Kidney capillary endothelial cell (primary cell): ENCODE measurements at regions not wholly inside any gene's neighbourhood (a gene's known extent, or its start where the extent isn't known, plus 50 kb on each side); places are given as distances from the start of the nearest gene placed in this dataset.

Experiments used
- DNase-seq: peaks from one replicate; pipeline ENCODE4 v3.0.0-alpha.2; 2018; ENCODE audit warnings: low spot score

GRCh38 chr20:40223810-40224209 lies 465.2 kb downstream of the MAFB start:
- DNase-seq: no peak

- no peak for DNase-seq
Measured at GRCh38 chr20:40218971-40219370, 470.1 kb downstream of the MAFB start.

- no peak for DNase-seq
Measured at GRCh38 chr20:40218316-40218969, 470.6 kb downstream of the MAFB start.

GRCh38 chr20:40207655-40208054 lies 481.4 kb downstream of the MAFB start:
- DNase-seq: no peak

GRCh38 chr20:40205971-40206370 lies 483.1 kb downstream of the MAFB start:
- DNase-seq: no peak

- DNase-seq: no peak
Measured at GRCh38 chr20:40203032-40203431, 486.0 kb downstream of the MAFB start.

- no peak for DNase-seq
Measured at GRCh38 chr20:40197691-40198090, 491.3 kb downstream of the MAFB start.

GRCh38 chr20:40196846-40197436 lies 492.1 kb downstream of the MAFB start:
- DNase-seq: no peak

- DNase-seq: no peak
Measured at GRCh38 chr20:40195742-40196141, 493.3 kb downstream of the MAFB start.

GRCh38 chr20:40192529-40192928 lies 496.5 kb downstream of the MAFB start:
- no peak for DNase-seq

GRCh38 chr20:40192081-40192480 lies 497.0 kb downstream of the MAFB start:
- no peak for DNase-seq

- no peak for DNase-seq
Measured at GRCh38 chr20:40191573-40191972, 497.5 kb downstream of the MAFB start.

GRCh38 chr20:40189621-40190020 lies 499.4 kb downstream of the MAFB start:
- DNase-seq: no peak

GRCh38 chr20:40188319-40188718 lies 500.7 kb downstream of the MAFB start:
- DNase-seq: no peak

GRCh38 chr20:40186826-40187225 lies 502.2 kb downstream of the MAFB start:
- DNase-seq: no peak

GRCh38 chr20:40181676-40182075 lies 507.4 kb downstream of the MAFB start:
- no peak for DNase-seq

GRCh38 chr20:40176098-40176841 lies 512.8 kb downstream of the MAFB start:
- no peak for DNase-seq

- no peak for DNase-seq
Measured at GRCh38 chr20:40175296-40175695, 513.7 kb downstream of the MAFB start.

- peak; percentile 38 for DNase-seq
Measured at GRCh38 chr20:40173872-40174271, 515.2 kb downstream of the MAFB start.

GRCh38 chr20:40168981-40169620 lies 519.9 kb downstream of the MAFB start:
- DNase-seq: no peak

GRCh38 chr20:40161391-40161790 lies 527.6 kb downstream of the MAFB start:
- no peak for DNase-seq

- peak; percentile 49 for DNase-seq
Measured at GRCh38 chr20:40160097-40160550, 528.9 kb downstream of the MAFB start.

- no peak for DNase-seq
Measured at GRCh38 chr20:40159276-40159675, 529.8 kb downstream of the MAFB start.
